ENCODE measurements at regions not wholly inside any gene's neighbourhood (a gene's known extent, or its start where the extent isn't known, plus 50 kb on each side); places are given as distances from the start of the nearest gene placed in this dataset.

- Mint-ChIP-seq H3K27me3 (ENCODE audit: low read depth in 3 of 3) (peaks cover 11 to 14% (median 12%) of the 10 kb centered on the region in 3 donors), H3K27ac (no peak overlapping the region), H3K9me3 (no peaks in the 10 kb centered on the region), H3K4me1 (peaks cover 6% of the 10 kb centered on the region), H3K36me3 (no peaks in the 10 kb centered on the region), H3K4me3 (no peak overlapping the region)
- H3K9ac ChIP-seq (ENCODE audit: insufficient read depth, low read length, poor library complexity, severe bottlenecking) = no peak overlapping the region
- H3K36me3 ChIP-seq (replicated peaks in 1 of 2; ENCODE audit: control insufficient read depth in 1 of 2, insufficient read depth in 2 of 2, low read length in 2 of 2) = no peaks in the 10 kb centered on the region
- no peak overlapping the region for H3K4me3 ChIP-seq (replicated peaks in 1 of 3; ENCODE audit: low read depth in 2 of 3, low read length in 3 of 3)
- no peak overlapping the region for H3K4me2 ChIP-seq (replicated peaks; ENCODE audit: extremely low read depth, low read length, poor library complexity, severe bottlenecking)
- no peak for DNase-seq
- TF ChIP-seq CTCF (IDR thresholded peaks at IDR 0.05) = no peak
- H3K27ac ChIP-seq (ENCODE audit: low read depth in 1 of 2, low read length in 2 of 2) = no peak overlapping the region
- no peaks in the 10 kb centered on the region for H3K4me1 ChIP-seq (ENCODE audit: control insufficient read depth in 1 of 2, insufficient read depth in 2 of 2, low read length in 2 of 2)
- no peaks in the 10 kb centered on the region for H4K20me1 ChIP-seq (ENCODE audit: insufficient read depth, low read length)
- no peaks in the 10 kb centered on the region for H3K79me2 ChIP-seq (ENCODE audit: insufficient read depth, low read length)
- H3K27me3 ChIP-seq (ENCODE audit: control insufficient read depth in 2 of 2, insufficient read depth in 2 of 2, low read length in 2 of 2) = no peaks in the 10 kb centered on the region
- intact Hi-C loops (cut with micrococcal nuclease) = no loop called here
- H3K9me3 ChIP-seq (replicated peaks in 1 of 2; ENCODE audit: control insufficient read depth in 1 of 2, insufficient read depth in 1 of 2, low read length in 2 of 2) = no peaks in the 10 kb centered on the region
- H2AFZ ChIP-seq (ENCODE audit: insufficient read depth, low read depth, low read length, poor library complexity, severe bottlenecking) = no peak overlapping the region
- WGBS (ENCODE audit: insufficient coverage) = 93% methylated on average over 2 of the region's 3 CpGs
Measured at GRCh38 chr9:89903141-89903475, 298.3 kb downstream of the GADD45G start.

- H3K4me3 ChIP-seq (replicated peaks in 1 of 3; ENCODE audit: low read depth in 2 of 3, low read length in 3 of 3) = no peak overlapping the region
- WGBS (ENCODE audit: insufficient coverage) = 95% methylated on average over 3 of the region's 5 CpGs
- no peak overlapping the region for H3K9ac ChIP-seq (ENCODE audit: insufficient read depth, low read length, poor library complexity, severe bottlenecking)
- no peak for DNase-seq
- H3K27me3 ChIP-seq (ENCODE audit: control insufficient read depth in 2 of 2, insufficient read depth in 2 of 2, low read length in 2 of 2) = no peaks in the 10 kb centered on the region
- H3K27me3 Mint-ChIP-seq (ENCODE audit: low read depth in 3 of 3) = peaks cover 11 to 15% (median 12%) of the 10 kb centered on the region in 3 donors
- no peak overlapping the region for H3K27ac ChIP-seq (ENCODE audit: low read depth in 1 of 2, low read length in 2 of 2)
- H3K4me3 Mint-ChIP-seq = no peak overlapping the region
- no peaks in the 10 kb centered on the region for H3K4me1 ChIP-seq (ENCODE audit: control insufficient read depth in 1 of 2, insufficient read depth in 2 of 2, low read length in 2 of 2)
- no peaks in the 10 kb centered on the region for H3K36me3 ChIP-seq (replicated peaks in 1 of 2; ENCODE audit: control insufficient read depth in 1 of 2, insufficient read depth in 2 of 2, low read length in 2 of 2)
- H3K9me3 Mint-ChIP-seq = peaks cover 0 to 3% (median 0%) of the 10 kb centered on the region in 7 donors
- intact Hi-C loops (cut with micrococcal nuclease) = no loop called here
- peaks cover under 1% of the 10 kb centered on the region for H3K4me1 Mint-ChIP-seq
- no peak overlapping the region for H2AFZ ChIP-seq (ENCODE audit: insufficient read depth, low read depth, low read length, poor library complexity, severe bottlenecking)
- H3K36me3 Mint-ChIP-seq = no peaks in the 10 kb centered on the region
- no peaks in the 10 kb centered on the region for H3K79me2 ChIP-seq (ENCODE audit: insufficient read depth, low read length)
- H3K4me2 ChIP-seq (replicated peaks; ENCODE audit: extremely low read depth, low read length, poor library complexity, severe bottlenecking) = no peak overlapping the region
- H3K27ac Mint-ChIP-seq = no peak overlapping the region
- no peaks in the 10 kb centered on the region for H3K9me3 ChIP-seq (replicated peaks in 1 of 2; ENCODE audit: control insufficient read depth in 1 of 2, insufficient read depth in 1 of 2, low read length in 2 of 2)
- TF ChIP-seq CTCF (IDR thresholded peaks at IDR 0.05) = no peak
- no peaks in the 10 kb centered on the region for H4K20me1 ChIP-seq (ENCODE audit: insufficient read depth, low read length)
Measured at GRCh38 chr9:89905606-89906338, 301.0 kb downstream of the GADD45G start.
